Thyroid gland (tissue), 4 donors: ENCODE measurements at regions not wholly inside any gene's neighbourhood (a gene's known extent, or its start where the extent isn't known, plus 50 kb on each side); places are given as distances from the start of the nearest gene placed in this dataset.

Experiments
- DNase-seq, 2 donors: peaks; one replicate each; pipeline ENCODE4 v3.0.0-alpha.2; 2019
- H3K27ac ChIP-seq, 3 donors: fragments of 200-600 bp; sonication (generic); 1 replicate in 2 of 3; 2 replicates in 1 of 3; pipeline ENCODE4 v1.5.1; 2016 to 2019; ENCODE audit warnings: mild to moderate bottlenecking in 1 of 3, moderate library complexity in 1 of 3
- H3K27me3 ChIP-seq: fragments of 200-600 bp; sonication (generic); one replicate; pipeline ENCODE4 v1.5.1; 2019
- H3K36me3 ChIP-seq, 2 donors: fragments of 200-600 bp; sonication (generic); one replicate each; pipeline ENCODE4 v1.5.1; 2016 to 2019
- H3K4me1 ChIP-seq, 2 donors: fragments of 200-600 bp; sonication (generic); one replicate each; pipeline ENCODE4 v1.5.1; 2017 to 2019
- H3K4me3 ChIP-seq, 3 donors: fragments of 200-600 bp; sonication (generic); replicated peaks in 1 of 3; 1 replicate in 2 of 3; 2 replicates in 1 of 3; pipeline ENCODE4 v1.5.1; 2016; ENCODE audit warnings: mild to moderate bottlenecking in 1 of 3
- H3K9me3 ChIP-seq: fragments of 200-600 bp; sonication (generic); one replicate; pipeline ENCODE4 v1.5.1; 2017
- POLR2A ChIP-seq, 2 donors: fragments of 450-650 bp; IDR thresholded peaks; one replicate each; pipeline ENCODE4 v1.6.1; 2017; ENCODE audit warnings: antibody characterized with exemption in 2 of 2, mild to moderate bottlenecking in 2 of 2, moderate library complexity in 1 of 2
- WGBS, 2 donors: methylation state at CpG; one replicate each; pipeline ENCODE4 v1.1.5; 2017; 5-methylcytosine and 5-hydroxymethylcytosine counted together
- intact Hi-C: fragments of 100-400 bp; cut with DNase I; formaldehyde crosslinking; loops from one replicate; pipeline ENCODE4 v1.15.1; 2023
- TF ChIP-seq, protein P1 (sequence below), 6 experiments: fragments of 200-600 bp in 3 of 6; fragments of 450-650 bp in 3 of 6; sonication (generic) in 3 of 6; IDR thresholded peaks; one replicate each; pipeline ENCODE4 v1.5.1; 2016 to 2019; ENCODE audit warnings: antibody characterized with exemption in 6 of 6, mild to moderate bottlenecking in 2 of 6, inconsistent platforms in 1 of 6, moderate library complexity in 1 of 6

GRCh38 chr1:111045033-111045722, 81.5 kb upstream of the LRIF1 start:
- TF ChIP-seq, protein P1, sequence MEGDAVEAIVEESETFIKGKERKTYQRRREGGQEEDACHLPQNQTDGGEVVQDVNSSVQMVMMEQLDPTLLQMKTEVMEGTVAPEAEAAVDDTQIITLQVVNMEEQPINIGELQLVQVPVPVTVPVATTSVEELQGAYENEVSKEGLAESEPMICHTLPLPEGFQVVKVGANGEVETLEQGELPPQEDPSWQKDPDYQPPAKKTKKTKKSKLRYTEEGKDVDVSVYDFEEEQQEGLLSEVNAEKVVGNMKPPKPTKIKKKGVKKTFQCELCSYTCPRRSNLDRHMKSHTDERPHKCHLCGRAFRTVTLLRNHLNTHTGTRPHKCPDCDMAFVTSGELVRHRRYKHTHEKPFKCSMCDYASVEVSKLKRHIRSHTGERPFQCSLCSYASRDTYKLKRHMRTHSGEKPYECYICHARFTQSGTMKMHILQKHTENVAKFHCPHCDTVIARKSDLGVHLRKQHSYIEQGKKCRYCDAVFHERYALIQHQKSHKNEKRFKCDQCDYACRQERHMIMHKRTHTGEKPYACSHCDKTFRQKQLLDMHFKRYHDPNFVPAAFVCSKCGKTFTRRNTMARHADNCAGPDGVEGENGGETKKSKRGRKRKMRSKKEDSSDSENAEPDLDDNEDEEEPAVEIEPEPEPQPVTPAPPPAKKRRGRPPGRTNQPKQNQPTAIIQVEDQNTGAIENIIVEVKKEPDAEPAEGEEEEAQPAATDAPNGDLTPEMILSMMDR (IDR thresholded peaks at IDR 0.05), result no peak
- TF ChIP-seq POLR2A (IDR thresholded peaks at IDR 0.05), result no peak
- Histone ChIP-seq H3K27me3 (no peaks in the 10 kb centered on the region), H3K9me3 (no peaks in the 10 kb centered on the region), H3K4me3 (no peak overlapping the region), H3K36me3 (no peaks in the 10 kb centered on the region), H3K27ac (no peak overlapping the region), H3K4me1 (no peaks in the 10 kb centered on the region)
- WGBS, 2 donors, result 16 to 33% methylated on average over 2 of the region's 2 CpGs
- intact Hi-C loops, result no loop called here
- DNase-seq, result peak; percentile 4 to 27

DNA sequence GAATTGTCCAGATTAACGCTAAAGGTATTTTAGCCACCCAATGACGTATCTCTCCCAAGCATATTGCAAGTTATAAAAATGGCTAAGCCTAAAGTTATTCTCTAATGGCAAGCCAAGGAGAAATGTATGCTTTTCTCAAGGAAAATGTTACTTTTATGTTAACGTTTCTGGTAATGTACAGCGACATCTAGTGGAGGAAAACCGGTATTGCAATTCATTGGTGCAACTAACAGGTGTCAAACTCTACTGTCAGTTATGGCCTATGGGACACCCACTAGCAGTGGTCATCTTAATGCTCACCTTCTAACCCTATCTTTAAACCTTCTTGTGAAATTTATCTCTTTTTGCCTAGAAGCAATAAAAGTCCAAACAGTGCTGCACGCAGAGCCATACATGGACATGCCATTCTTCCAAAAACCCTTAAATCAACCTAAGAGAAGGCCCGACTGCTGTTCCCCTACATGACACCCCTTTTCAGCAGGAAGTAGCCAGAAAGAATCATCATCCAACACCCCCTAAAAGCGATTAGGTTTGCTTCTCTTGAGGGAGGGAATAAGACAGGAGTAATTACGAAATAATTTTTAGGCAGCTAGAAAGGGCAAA, 68.7 kb upstream of the LRIF1 start:
- H3K36me3 ChIP-seq, result no peaks in the 10 kb centered on the region

GRCh38 chr1:111030590-111030989, 66.9 kb upstream of the LRIF1 start:
- TF ChIP-seq, protein P1 (IDR thresholded peaks at IDR 0.05), result peak in 5 of 6 experiments; percentile 14 to 62 (median 35)
- TF ChIP-seq POLR2A (IDR thresholded peaks at IDR 0.05), result no peak
- H3K4me3 ChIP-seq, result no peak overlapping the region
- no peaks in the 10 kb centered on the region for H3K9me3 ChIP-seq
- no peaks in the 10 kb centered on the region for H3K27me3 ChIP-seq
- intact Hi-C loops, result no loop called here
- peak; percentile 5 to 11 for DNase-seq
- H3K36me3 ChIP-seq, result no peaks in the 10 kb centered on the region
- 56 to 59% methylated on average over 1 of the region's 1 CpG for WGBS, 2 donors
- H3K4me1 ChIP-seq, result no peaks in the 10 kb centered on the region
- no peak overlapping the region for H3K27ac ChIP-seq

More for the DNA sequence above, 68.7 kb upstream of the LRIF1 start:
- TF ChIP-seq POLR2A (IDR thresholded peaks at IDR 0.05), result no peak
- TF ChIP-seq, protein P1 (IDR thresholded peaks at IDR 0.05), result peak in 5 of 6 experiments; percentile 32 to 81 (median 53)
- Histone ChIP-seq H3K9me3 (no peaks in the 10 kb centered on the region), H3K4me1 (no peaks in the 10 kb centered on the region), H3K4me3 (no peak overlapping the region), H3K27ac (no peak overlapping the region), H3K27me3 (no peaks in the 10 kb centered on the region)
- no peak for DNase-seq
- 26% methylated on average over 9 of the region's 9 CpGs for WGBS, 2 donors
- intact Hi-C loops, result no loop called here

DNA sequence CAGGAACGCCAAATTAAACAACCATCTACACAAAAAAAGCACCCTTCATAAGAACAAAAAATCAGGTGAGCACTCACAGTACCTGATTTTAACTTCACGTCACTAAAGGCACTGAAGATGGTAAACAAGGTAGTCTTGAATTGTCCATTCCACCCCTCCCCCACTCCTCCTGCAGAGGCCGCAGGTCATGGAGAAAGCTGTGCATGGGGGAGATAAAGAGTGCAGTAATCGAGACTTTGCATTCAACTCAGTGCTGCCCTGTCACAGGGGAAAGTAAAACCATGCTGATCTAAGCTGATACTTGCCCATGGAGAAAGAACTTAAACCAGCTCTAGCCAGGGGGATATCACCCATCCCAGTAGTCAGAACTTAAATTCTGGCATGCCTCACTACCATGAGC, 61.4 kb upstream of the LRIF1 start:
- no peak for DNase-seq
- Histone ChIP-seq H3K4me3 (no peak overlapping the region), H3K27ac (no peak overlapping the region), H3K27me3 (no peaks in the 10 kb centered on the region), H3K4me1 (no peaks in the 10 kb centered on the region), H3K36me3 (no peaks in the 10 kb centered on the region), H3K9me3 (no peaks in the 10 kb centered on the region)
- 55% methylated on average over 4 of the region's 4 CpGs for WGBS, 2 donors
- no peak for TF ChIP-seq POLR2A (IDR thresholded peaks at IDR 0.05)
- TF ChIP-seq, protein P1 (IDR thresholded peaks at IDR 0.05), result no peak
- intact Hi-C loops, result no loop called here

- no peaks in the 10 kb centered on the region for H3K4me1 ChIP-seq
- H3K9me3 ChIP-seq, result no peaks in the 10 kb centered on the region
- no peaks in the 10 kb centered on the region for H3K36me3 ChIP-seq
- no peak overlapping the region for H3K27ac ChIP-seq
- TF ChIP-seq, protein P1 (IDR thresholded peaks at IDR 0.05), result no peak
- TF ChIP-seq POLR2A (IDR thresholded peaks at IDR 0.05), result no peak
- whole genome bisulfite sequencing, 2 donors, result 54 to 62% methylated on average over 3 of the region's 3 CpGs
- intact Hi-C loops, result no loop called here
- H3K4me3 ChIP-seq, result no peak overlapping the region
- H3K27me3 ChIP-seq, result no peaks in the 10 kb centered on the region
- no peak for DNase-seq
Measured at GRCh38 chr1:111015222-111015621, 51.5 kb upstream of the LRIF1 start.
